Endothelial cell of hepatic sinusoid (primary cell): ENCODE measurements at regions not wholly inside any gene's neighbourhood (a gene's known extent, or its start where the extent isn't known, plus 50 kb on each side); places are given as distances from the start of the nearest gene placed in this dataset.

ENCODE experiments used
- in situ Hi-C: cut with HindIII; loops from 2 replicates; pipeline ENCODE4 v1.10.0; 2017; ENCODE audit warnings: low sequenced_read_pairs

DNA sequence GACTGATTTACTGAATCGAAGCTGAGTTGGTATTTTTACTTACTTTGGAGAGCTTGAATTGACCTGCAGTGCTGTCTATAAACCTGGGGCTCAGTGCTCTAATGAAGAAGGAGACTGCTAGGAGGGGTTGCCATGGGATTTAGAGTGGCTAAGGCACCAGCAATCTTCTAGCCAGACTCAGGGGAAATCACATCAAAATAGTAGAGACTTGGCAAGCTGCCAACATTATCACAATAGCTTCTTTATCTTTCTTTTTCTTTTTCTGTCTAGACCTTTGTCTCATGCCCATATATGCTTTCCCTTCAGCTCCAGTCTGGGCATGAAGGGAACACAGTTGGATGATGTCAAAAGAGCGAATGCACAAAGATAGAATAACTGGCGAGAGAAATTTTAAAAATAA, 301.1 kb upstream of the DPYD start:
- in situ Hi-C loops = no loop called here

GRCh38 chr1:98217601-98218000, 296.8 kb upstream of the DPYD start:
- in situ Hi-C loops = no loop called here

- in situ Hi-C loops = no loop called here
Observed at GRCh38 chr1:98216304-98216703, 295.5 kb upstream of the DPYD start.

- in situ Hi-C loops = no loop called here
Observed at GRCh38 chr1:98211271-98211845, 290.5 kb upstream of the DPYD start.

- in situ Hi-C loops = no loop called here
Observed at GRCh38 chr1:98210563-98210962, 289.7 kb upstream of the DPYD start.

- in situ Hi-C loops = no loop called here
Observed at GRCh38 chr1:98210064-98210463, 289.2 kb upstream of the DPYD start.

DNA sequence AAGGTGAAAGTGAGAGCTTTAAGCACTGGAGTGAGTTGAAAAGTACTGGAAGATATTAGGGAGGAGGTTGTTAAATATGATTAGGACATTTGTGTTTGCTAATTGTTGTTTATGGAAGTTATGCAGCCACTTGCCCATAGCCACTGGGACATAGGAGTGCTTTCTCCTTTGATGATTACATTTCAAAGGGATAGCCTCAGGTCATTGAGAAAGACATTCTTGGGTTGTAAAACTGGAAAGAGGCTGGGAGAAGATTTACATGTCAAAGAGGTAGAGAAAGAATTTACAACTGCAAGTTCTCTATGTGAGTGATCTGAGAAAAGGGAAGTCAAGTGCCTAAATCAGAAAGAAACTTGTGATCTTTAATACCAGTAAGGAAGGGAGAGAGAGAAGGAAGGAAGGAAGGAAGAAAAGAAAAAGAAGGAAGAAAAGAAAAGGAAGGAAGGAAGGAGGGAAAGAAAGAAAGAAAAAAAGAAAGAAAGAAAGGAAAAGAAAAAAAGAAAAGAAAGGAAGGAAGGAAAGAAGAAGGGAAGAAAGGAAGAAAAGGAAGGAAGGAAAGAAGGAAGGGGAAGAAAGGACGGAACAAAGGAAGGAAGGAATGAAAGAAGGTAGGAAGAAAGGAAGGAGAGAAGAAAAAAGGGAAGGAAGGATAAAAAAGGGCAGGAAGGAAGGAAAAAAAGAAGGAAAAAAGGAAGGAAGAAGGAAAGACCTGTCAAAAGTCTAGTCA, 284.6 kb upstream of the DPYD start:
- in situ Hi-C loops = no loop called here

DNA sequence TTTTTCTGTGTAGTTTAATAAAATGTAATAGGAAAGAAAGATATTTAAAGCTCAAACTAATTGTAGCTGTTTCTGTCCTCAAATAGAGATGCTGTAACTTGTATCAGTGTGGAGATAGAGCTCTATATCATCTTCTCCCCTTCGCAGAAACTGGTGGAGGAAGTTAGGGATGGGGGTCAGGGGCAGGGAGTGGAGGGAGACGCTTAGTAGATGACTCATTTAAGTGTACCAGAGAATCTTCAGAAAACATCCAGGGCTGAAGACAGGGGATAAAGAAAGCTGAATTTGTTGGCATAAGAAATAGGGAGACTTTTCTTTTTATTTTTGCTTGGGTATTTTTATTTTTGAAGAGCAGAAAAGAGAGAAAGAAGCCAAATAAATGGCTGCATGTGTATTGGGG, 282.6 kb upstream of the DPYD start:
- in situ Hi-C loops = no loop called here

GRCh38 chr1:98201666-98202081, 280.8 kb upstream of the DPYD start:
- in situ Hi-C loops = no loop called here

DNA sequence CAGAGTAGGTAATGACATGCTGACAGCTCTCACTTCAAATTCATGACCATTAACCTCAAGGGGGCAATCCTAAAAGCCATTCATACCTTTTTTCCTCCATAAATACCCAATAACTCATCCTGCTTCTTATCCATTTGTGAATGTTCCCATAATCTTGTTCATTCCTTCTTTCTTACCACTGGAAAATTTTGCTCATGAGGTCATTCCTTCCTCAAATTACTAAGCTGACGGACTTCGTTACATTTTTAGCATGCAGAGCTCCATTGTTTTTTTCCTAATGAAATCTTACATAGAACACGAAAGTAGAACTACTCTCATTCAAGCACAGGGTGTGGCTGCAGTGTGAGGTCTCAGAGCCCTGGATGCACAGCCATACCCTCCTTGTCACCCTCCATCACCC, 276.5 kb upstream of the DPYD start:
- in situ Hi-C loops = no loop called here

DNA sequence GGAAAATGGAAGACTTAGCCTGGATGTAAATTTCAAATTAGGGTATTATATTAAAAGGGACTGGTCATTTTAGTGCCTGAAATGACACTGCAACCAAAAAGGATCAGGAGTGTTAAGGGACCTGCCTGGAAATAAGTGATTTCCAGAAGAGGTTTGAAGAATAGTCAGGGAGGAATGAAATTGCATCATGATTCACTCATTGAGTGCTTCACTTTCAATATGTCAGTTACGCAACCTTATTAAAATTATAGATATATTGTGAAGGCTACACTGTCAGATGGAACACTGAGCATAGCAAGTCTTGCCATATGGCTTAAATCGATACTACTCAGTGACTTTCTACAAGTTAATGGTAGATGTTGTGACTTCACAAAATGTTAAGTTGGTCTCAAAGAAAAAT, 275.2 kb upstream of the DPYD start:
- in situ Hi-C loops = no loop called here

- in situ Hi-C loops = no loop called here
Observed at GRCh38 chr1:98188774-98189173, 267.9 kb upstream of the DPYD start.

DNA sequence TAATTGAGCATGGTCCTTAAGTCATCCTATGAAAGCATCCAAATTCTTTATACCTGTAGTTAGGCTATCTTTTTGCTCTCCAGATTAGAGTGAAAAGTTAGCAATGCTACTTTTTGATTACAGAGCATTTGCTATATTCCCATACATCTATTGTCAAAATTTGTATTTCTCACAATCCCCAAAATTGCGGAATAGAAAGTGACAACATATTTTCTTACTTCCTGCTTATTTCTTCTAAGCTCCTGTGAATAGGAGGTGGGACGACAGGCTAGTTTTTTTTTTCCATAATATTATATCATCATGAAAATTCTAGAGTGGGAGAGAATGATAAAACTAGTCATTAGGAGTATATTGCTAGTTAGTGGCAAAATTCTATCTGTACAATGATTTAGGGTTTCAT, 264.0 kb upstream of the DPYD start:
- in situ Hi-C loops = no loop called here

DNA sequence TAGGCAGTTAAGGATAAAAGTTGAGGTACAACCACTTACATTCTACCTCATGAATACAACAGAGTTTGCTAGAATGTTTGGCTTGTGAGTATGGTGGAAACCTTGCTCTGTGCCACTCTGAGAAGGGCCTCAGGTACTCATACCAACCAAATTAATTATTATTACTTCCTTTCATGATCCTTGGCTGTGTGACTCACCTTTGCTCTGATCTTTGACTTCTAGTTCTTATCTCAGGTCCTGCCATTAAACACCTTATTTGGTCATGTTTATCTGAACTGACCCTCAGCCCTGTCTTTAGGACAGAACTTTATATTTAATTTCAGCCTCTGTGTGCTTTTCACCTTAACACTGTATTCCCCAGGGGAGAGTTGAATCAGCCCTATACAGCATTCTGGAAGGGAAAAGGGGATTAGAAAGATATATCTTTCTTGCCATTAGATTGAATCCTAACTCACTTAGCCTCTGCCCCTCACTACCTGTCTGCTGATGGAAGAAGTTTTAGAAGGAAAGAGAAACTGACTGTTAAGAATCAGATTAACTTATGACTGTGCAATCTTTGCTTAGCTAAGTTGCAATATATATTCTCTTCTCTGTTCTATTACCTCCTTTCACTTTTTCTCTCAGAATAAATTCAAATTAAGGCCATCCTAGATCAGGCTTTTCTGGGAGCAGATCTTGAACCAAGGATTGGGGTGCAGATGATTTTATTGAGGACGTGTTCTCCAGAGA, 260.4 kb upstream of the DPYD start:
- in situ Hi-C loops = no loop called here

DNA sequence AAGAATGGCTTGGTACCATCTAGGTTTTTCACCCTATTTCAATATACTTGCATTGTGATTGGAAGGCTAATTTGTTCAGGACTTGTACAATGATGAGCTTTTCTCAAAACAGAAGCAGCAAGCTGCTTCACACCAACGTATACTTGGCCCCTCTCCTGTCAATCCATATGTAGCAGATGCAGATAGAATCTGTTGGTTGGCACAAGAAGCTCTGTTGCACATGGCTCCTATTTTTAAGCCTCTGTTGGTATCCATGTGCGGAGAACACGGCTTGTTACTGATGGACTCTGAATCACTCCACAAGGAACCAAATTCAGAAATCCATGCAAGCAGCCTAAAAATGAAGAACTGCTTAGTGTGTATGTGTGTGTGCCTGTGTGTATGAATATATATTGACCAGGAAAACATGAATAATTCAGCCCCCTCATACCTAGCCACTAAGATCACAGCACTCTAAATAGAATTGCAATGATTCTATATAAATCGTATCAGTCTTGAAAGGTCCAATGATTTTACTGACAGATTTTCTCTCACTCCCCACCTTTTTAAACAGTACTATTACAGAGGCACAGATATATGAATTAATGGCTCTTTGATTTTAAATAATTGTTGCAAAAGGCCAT, 258.4 kb upstream of the DPYD start:
- in situ Hi-C loops = no loop called here

DNA sequence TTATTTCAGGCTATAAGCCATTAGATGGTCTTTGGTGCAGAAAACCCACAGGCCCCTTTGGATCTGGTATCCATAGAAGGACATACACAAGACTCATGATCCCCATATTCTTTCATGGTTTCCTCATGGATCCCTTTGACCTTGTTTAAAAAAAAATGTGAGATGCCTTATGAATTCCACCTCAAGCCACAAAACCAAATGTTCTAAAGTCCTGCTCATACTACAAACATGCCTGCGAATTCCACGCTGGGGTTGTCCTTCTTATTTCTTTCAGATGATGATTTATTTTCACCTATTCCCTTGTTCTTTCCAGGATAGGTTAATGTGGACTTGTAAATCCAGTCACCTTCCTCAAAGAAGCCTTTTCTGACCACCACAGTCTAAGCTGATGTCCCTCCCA, 256.9 kb upstream of the DPYD start:
- in situ Hi-C loops = no loop called here

DNA sequence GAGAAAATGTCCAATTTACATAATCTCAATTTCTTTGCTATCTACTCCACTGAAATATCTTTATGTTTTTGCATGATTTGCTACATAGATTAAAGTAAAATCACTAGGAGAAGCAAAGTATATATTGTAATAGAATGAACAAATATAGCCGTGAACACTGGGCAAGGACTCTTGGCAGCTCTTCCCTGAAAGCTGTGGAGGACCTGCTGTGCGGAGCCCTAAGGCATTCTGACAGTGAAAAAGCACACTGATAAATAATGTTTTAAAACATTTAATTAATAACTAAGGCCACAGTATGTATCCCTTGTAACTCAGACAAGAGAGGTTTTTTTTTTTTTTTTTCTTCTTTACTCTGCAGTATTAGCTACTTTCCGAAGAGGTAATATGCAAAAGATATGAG, 256.1 kb upstream of the DPYD start:
- in situ Hi-C loops = no loop called here

DNA sequence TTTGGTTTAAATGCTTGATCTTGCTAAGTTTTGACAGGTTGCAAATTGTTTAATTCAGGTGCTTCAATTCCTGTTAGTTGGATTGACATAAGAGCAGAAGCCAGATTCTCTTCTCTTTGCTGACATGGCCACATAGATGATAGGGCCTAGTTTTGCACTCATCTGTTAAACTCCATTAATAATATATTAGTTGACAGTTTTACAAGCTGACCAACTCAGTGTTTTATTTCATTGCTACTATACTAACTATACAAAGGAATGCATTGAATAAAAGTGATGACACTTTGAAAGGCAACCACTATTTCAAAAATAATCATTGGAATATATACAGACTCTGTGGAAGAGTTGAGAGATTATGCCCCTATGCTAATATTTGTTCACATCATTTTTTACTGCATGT, 255.6 kb upstream of the DPYD start:
- in situ Hi-C loops = no loop called here

GRCh38 chr1:98172578-98172977, 251.7 kb upstream of the DPYD start:
- in situ Hi-C loops = no loop called here

DNA sequence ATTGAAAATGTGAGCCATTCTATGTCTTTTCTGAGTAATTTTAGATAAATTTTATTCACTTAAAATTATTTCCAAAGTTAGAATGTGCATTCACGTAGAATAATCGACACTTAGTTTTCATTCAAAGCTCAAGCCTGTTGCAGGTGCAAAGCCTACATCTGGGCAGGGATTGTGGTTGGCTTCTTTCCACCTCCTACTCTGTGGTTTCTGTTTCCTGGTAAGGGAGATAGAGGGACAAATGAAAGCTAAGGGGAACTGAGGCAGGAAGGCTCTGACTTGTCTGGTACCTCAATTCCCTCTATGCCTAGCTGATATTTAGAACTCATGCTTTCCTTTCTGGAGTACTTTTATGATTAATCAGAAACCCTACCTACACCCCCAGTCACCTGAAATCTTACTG, 251.2 kb upstream of the DPYD start:
- in situ Hi-C loops = no loop called here

DNA sequence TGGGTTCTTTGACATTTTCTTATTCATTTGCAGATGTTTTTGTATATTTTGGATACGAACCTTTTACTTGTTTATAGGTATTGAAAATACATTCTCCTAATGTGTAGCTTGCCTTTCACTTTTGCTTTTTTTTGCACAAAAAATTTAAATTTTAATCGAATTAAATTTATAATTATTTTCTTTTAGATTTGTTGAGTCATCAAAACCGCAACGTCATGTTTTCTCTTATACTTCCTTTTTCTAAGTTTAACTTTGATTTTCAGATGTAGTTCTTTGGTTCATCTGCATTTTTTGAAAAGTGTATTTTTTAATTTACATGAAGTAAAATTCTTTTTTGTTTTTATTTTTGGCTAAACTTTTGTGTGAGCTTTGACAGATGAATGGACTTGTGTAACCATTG, 243.7 kb upstream of the DPYD start:
- in situ Hi-C loops = no loop called here
